ENCODE measurements at regions not wholly inside any gene's neighbourhood (a gene's known extent, or its start where the extent isn't known, plus 50 kb on each side); places are given as distances from the start of the nearest gene placed in this dataset.

DNA sequence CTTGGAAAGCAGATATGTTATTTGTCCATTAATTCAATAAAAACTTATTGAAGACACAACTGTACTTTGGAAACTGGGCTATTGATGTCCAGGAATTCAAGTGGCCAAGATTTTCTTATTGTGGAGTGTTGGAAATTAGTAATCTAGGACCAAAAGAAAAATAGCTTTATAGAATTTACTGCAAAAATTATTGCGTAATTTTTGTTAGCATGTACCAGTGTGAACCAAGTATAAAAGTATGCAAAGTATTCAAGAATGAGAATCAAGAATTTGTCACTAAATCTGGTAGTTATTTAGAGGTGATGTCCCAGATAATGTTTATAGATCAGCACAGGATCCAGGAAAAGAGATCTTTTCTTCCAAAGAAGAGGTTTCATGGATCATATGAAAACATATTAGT lies 468.9 kb upstream of the CTSO start:
- no peak for DNase-seq (ENCODE audit: extremely low spot score)
- CTCF ChIA-PET, result no interaction called here
- POLR2A ChIA-PET, result no interaction called here
- TF ChIP-seq, protein P1, sequence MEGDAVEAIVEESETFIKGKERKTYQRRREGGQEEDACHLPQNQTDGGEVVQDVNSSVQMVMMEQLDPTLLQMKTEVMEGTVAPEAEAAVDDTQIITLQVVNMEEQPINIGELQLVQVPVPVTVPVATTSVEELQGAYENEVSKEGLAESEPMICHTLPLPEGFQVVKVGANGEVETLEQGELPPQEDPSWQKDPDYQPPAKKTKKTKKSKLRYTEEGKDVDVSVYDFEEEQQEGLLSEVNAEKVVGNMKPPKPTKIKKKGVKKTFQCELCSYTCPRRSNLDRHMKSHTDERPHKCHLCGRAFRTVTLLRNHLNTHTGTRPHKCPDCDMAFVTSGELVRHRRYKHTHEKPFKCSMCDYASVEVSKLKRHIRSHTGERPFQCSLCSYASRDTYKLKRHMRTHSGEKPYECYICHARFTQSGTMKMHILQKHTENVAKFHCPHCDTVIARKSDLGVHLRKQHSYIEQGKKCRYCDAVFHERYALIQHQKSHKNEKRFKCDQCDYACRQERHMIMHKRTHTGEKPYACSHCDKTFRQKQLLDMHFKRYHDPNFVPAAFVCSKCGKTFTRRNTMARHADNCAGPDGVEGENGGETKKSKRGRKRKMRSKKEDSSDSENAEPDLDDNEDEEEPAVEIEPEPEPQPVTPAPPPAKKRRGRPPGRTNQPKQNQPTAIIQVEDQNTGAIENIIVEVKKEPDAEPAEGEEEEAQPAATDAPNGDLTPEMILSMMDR (IDR thresholded peaks at IDR 0.05; ENCODE audit: control extremely low read depth, extremely low read depth, low read depth, missing control alignments), result no peak

DNA sequence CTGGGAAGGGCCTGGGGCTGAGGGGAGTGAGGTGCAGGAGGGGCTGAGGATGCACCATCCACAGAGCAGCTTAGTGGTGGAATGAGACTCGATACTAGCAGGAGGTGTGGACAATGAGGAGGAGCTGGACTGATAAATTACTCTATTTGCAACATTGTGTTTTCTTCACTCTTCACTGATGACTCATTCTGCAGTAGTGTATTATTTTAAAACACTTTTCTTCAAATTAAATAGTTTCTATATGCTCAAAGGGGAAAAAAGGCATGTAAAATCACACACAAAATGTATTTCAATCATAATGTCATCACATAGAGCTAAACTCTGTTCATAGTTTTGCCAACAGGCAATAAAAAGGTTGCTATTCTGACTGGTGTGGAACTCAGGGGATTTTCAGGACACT lies 467.0 kb upstream of the CTSO start:
- CTCF ChIA-PET, result interaction anchor here (1.4 kb wide), 1 partner anchor 13 kb away, joined by 4 read pairs; no protein-coding TSS in a partner anchor
- TF ChIP-seq, protein P1 (IDR thresholded peaks at IDR 0.05; ENCODE audit: control extremely low read depth, extremely low read depth, low read depth, missing control alignments), result no peak
- DNase-seq (ENCODE audit: extremely low spot score), result no peak
- POLR2A ChIA-PET, result no interaction called here

DNA sequence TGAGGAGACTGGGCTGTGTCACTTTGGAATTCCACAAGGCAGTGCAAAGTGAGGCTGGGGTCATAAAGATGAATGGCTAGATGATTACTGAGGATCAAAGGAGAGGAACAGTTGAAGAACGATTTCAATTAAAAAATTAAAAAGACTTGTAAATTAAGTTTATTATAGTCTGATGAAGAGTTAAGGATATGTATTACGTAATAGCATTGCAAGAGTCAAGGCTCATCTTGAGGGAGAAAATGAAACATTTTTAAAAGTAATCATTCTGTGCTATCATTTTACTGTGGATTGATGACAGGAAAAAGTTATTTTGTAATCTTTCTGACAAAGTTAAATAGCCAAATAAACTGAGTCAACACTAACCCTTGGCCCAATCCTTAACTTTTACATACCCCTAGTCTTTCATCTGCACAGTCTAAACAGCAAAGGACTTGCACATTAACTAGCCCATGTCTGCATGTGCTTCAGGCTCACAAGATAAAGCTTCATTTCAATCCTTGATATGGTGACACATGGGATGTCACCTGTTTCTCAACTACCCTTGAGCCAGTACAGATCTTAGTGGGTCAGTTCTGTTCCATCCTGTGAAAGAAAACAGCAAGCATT lies 465.5 kb upstream of the CTSO start:
- CTCF ChIA-PET, result no interaction called here
- POLR2A ChIA-PET, result no interaction called here
- TF ChIP-seq, protein P1 (IDR thresholded peaks at IDR 0.05; ENCODE audit: control extremely low read depth, extremely low read depth, low read depth, missing control alignments), result no peak
- DNase-seq (ENCODE audit: extremely low spot score), result no peak

DNA sequence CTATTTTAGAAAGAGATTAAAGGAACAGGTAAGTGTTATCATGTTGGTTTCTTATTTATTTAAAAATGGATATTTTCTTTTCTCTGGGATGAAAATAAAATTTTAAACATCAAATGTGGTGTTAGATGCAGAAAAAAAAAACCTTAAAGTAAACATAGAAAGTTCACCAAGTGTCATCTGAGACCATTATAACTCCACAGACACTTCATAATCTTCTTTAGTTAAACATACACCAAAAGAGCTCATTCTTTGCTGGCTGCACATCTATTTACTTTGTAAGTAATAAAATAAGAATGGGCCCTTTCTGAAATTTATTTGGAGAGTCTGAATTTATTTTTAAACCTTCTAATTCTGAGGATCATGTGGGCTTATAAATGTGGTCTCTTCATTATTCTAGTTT lies 460.7 kb upstream of the CTSO start:
- TF ChIP-seq, protein P1 (IDR thresholded peaks at IDR 0.05; ENCODE audit: control extremely low read depth, extremely low read depth, low read depth, missing control alignments), result no peak
- CTCF ChIA-PET, result no interaction called here
- POLR2A ChIA-PET, result no interaction called here
- no peak for DNase-seq (ENCODE audit: extremely low spot score)

DNA sequence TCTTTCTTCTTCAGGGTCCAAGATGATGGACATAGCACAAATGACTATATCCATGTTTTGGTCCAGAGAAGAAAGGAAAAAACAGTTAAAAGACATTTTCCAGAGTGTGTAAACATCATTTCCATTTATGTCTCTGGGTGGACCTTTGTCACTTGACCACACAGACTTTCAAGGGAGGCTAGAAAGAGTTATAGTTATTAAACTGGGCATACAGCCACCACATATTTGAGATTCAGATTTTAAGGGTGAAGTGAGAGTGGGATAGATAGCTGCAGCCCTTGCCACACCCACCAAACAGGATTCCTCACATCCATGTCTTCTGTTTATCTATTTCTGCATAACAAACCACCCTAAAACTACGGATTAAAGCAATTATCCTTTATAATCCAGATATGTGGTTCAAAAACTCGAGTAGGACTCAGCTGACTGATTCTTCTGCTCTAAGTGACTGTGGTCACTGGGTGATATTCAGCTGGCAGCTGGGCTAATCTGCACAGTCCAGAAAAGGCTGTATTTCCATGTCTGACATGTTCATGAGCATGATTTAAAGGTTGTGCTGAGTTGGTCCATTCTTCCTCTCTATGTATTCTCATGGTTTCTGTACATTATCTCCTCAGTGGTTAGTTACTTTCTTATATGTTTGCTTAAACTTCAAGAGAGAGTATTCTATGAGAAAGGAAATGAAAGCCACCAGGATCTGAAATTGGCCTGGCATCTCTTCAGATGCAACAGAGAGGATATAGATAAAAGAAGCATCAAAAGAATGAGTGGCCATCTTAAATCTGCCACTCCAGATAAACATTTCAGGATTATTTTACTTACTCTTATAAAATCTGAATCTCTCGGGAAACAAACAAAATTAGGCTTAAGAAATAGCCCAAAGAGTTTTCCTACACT lies 459.8 kb upstream of the CTSO start:
- CTCF ChIA-PET, result no interaction called here
- POLR2A ChIA-PET, result no interaction called here
- no peak for DNase-seq (ENCODE audit: extremely low spot score)
- TF ChIP-seq, protein P1 (IDR thresholded peaks at IDR 0.05; ENCODE audit: control extremely low read depth, extremely low read depth, low read depth, missing control alignments), result no peak

DNA sequence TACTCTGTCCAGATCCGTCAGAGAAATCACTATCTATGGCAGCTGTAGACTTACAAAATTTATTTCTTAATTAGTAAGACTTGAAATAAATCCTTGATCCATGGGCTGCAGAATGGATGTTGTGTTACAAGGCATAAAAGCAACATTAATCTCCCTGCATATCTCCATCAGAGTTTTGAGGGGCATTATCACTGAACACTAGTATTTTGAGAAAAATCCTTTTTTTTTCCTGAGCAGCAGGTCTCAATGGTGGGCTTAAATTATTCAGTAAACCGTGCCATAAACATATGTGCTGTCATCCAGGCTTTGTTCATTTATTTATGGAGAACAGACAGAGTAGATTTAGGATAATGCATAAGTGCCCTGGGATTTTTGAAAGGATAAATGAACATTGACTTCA lies 457.9 kb upstream of the CTSO start:
- DNase-seq (ENCODE audit: extremely low spot score), result no peak
- POLR2A ChIA-PET, result no interaction called here
- CTCF ChIA-PET, result interaction anchor here (1.5 kb wide), 1 partner anchor 10 kb away, joined by 3 read pairs; no protein-coding TSS in a partner anchor
- TF ChIP-seq, protein P1 (IDR thresholded peaks at IDR 0.05; ENCODE audit: control extremely low read depth, extremely low read depth, low read depth, missing control alignments), result no peak
